Activated CD4-positive, alpha-beta T cell treated with anti-CD3 and anti-CD28 coated beads for 36 hours (primary cell): ENCODE measurements at regions not wholly inside any gene's neighbourhood (a gene's known extent, or its start where the extent isn't known, plus 50 kb on each side); places are given as distances from the start of the nearest gene placed in this dataset.
"Not testable (repeated sequence)": the region's sequence is repeated elsewhere in the genome, so short reads cannot be mapped to it uniquely, and the experiment has no call there.

Experiments
- ATAC-seq: fragments of 200-7000 bp; cut with Tn5 transposase; one replicate; pipeline ENCODE4 v1.10.0; 2021; ENCODE audit warnings: mild to moderate bottlenecking, moderate library complexity
- CTCF ChIA-PET: fragments of 350-600 bp; sonication (Branson Sonifier 250); formaldehyde crosslinking; loops from one replicate; lab custom pipeline; 2021; ENCODE audit warnings: antibody characterized with exemption; lab: Charles Lee
- POLR2A ChIA-PET: fragments of 350-600 bp; sonication (Branson Sonifier 250); formaldehyde crosslinking; loops from one replicate; lab custom pipeline; 2021; ENCODE audit warnings: antibody characterized with exemption, inconsistent platforms; lab: Charles Lee
- DNase-seq: peaks from one replicate; pipeline ENCODE4 v3.0.0-alpha.2; 2020
- H3K27ac Mint-ChIP-seq: one replicate; pipeline ENCODE4 v1.8.0; 2021; ENCODE audit warnings: mixed read lengths
- H3K27me3 Mint-ChIP-seq: one replicate; pipeline ENCODE4 v1.8.0; 2021; ENCODE audit warnings: mixed read lengths
- H3K36me3 Mint-ChIP-seq: one replicate; pipeline ENCODE4 v1.8.0; 2021; ENCODE audit warnings: low read depth, mixed read lengths
- H3K4me1 Mint-ChIP-seq: one replicate; pipeline ENCODE4 v1.8.0; 2021; ENCODE audit warnings: mixed read lengths
- H3K4me3 Mint-ChIP-seq: one replicate; pipeline ENCODE4 v1.8.0; 2021; ENCODE audit warnings: mild to moderate bottlenecking, moderate library complexity, mixed read lengths
- H3K9me3 Mint-ChIP-seq: one replicate; pipeline ENCODE4 v1.8.0; 2021; ENCODE audit warnings: low read depth, mixed read lengths
- intact Hi-C, 2 experiments: fragments of 100-400 bp; cut with DNase I in 1 of 2; cut with micrococcal nuclease in 1 of 2; formaldehyde crosslinking; loops; one replicate each; pipeline versions ENCODE4 v1.14.2 to v1.15.1; 2022 to 2024; cut with DNase I, micrococcal nuclease

- DNase-seq (no peak), ATAC-seq (no peak)
- Mint-ChIP-seq H3K4me3 (no peak overlapping the region), H3K27ac (no peak overlapping the region), H3K9me3 (peaks cover 4% of the 10 kb centered on the region), H3K36me3 (no peaks in the 10 kb centered on the region), H3K27me3 (no peaks in the 10 kb centered on the region), H3K4me1 (no peaks in the 10 kb centered on the region)
- ChIA-PET POLR2A (no interaction called here), CTCF (interaction anchor here (0.9 kb wide), 1 partner anchor 14 kb away, joined by 5 read pairs; no protein-coding TSS in a partner anchor)
- intact Hi-C loops: no loop called here
Observed at GRCh38 chr2:142515493-142515892, 362.0 kb upstream of the KYNU start.

DNA sequence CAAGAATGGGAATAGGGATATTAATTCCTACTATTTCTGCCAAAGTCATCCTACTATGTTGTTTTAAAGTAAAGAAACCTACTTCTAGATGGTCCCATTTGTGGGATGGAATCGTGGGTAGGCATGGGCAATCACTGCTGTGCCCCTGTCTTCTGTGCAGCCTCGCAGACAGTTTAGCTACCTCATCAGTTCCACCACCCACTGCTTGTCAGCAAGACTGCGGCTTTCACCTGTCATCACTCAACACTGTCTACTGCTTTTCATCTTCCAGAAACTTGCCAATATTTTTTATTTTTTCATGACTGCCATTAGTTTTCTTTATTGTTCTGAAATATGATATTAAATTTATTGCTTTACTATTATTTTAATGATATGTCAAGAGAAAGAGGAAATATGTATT is 368.1 kb upstream of the KYNU start:
- DNase-seq (no peak), ATAC-seq (no peak)
- intact Hi-C loops: no loop called here
- POLR2A ChIA-PET: no interaction called here
- H3K9me3 Mint-ChIP-seq: peaks cover 5% of the 10 kb centered on the region
- H3K27me3 Mint-ChIP-seq: no peaks in the 10 kb centered on the region
- no peaks in the 10 kb centered on the region for H3K4me1 Mint-ChIP-seq
- no peak overlapping the region for H3K27ac Mint-ChIP-seq
- CTCF ChIA-PET: no interaction called here
- H3K4me3 Mint-ChIP-seq: no peak overlapping the region
- H3K36me3 Mint-ChIP-seq: no peaks in the 10 kb centered on the region

GRCh38 chr2:142504754-142505153 is 372.7 kb upstream of the KYNU start:
- Mint-ChIP-seq H3K27me3 (no peaks in the 10 kb centered on the region), H3K36me3 (no peaks in the 10 kb centered on the region), H3K27ac (no peak overlapping the region), H3K9me3 (peaks cover 4% of the 10 kb centered on the region), H3K4me3 (no peak overlapping the region), H3K4me1 (no peaks in the 10 kb centered on the region)
- intact Hi-C loops: no loop called here
- POLR2A ChIA-PET: no interaction called here
- ATAC-seq (no peak), DNase-seq (no peak)
- CTCF ChIA-PET: interaction anchor here (0.8 kb wide), 1 partner anchor 44 kb away, joined by 3 read pairs; no protein-coding TSS in a partner anchor

- Mint-ChIP-seq H3K4me1 (no peaks in the 10 kb centered on the region), H3K36me3 (no peaks in the 10 kb centered on the region), H3K27me3 (no peaks in the 10 kb centered on the region), H3K4me3 (no peak overlapping the region), H3K27ac (no peak overlapping the region), H3K9me3 (peaks cover 4% of the 10 kb centered on the region)
- DNase-seq (no peak), ATAC-seq (no peak)
- POLR2A ChIA-PET: no interaction called here
- intact Hi-C loops: no loop called here
- CTCF ChIA-PET: no interaction called here
Observed at GRCh38 chr2:142502402-142502801, 371.6 kb upstream of the LRP1B start.

GRCh38 chr2:142495141-142495540 is 364.3 kb upstream of the LRP1B start:
- Mint-ChIP-seq H3K4me1 (no peaks in the 10 kb centered on the region), H3K36me3 (no peaks in the 10 kb centered on the region), H3K27ac (no peak overlapping the region), H3K4me3 (no peak overlapping the region), H3K9me3 (peaks cover under 1% of the 10 kb centered on the region), H3K27me3 (no peaks in the 10 kb centered on the region)
- ATAC-seq (no peak), DNase-seq (no peak)
- intact Hi-C loops: no loop called here
- CTCF ChIA-PET: no interaction called here
- POLR2A ChIA-PET: no interaction called here

- ATAC-seq, H3K27ac Mint-ChIP-seq, POLR2A ChIA-PET, DNase-seq, H3K4me1 Mint-ChIP-seq, intact Hi-C loops, H3K9me3 Mint-ChIP-seq, H3K36me3 Mint-ChIP-seq, H3K4me3 Mint-ChIP-seq, H3K27me3 Mint-ChIP-seq: not testable (repeated sequence)
- CTCF ChIA-PET: interaction anchor here (0.6 kb wide), 1 partner anchor 62 kb away, joined by 3 read pairs; no protein-coding TSS in a partner anchor
Observed at GRCh38 chr2:142489631-142490030, 358.8 kb upstream of the LRP1B start.

- no peak for ATAC-seq
- Mint-ChIP-seq H3K4me3 (no peak overlapping the region), H3K27me3 (no peaks in the 10 kb centered on the region), H3K9me3 (no peaks in the 10 kb centered on the region), H3K36me3 (no peaks in the 10 kb centered on the region), H3K27ac (no peak overlapping the region), H3K4me1 (no peaks in the 10 kb centered on the region)
- no peak for DNase-seq
- CTCF ChIA-PET: no interaction called here
- intact Hi-C loops: no loop called here
- POLR2A ChIA-PET: no interaction called here
Observed at GRCh38 chr2:142484111-142484510, 353.3 kb upstream of the LRP1B start.

DNA sequence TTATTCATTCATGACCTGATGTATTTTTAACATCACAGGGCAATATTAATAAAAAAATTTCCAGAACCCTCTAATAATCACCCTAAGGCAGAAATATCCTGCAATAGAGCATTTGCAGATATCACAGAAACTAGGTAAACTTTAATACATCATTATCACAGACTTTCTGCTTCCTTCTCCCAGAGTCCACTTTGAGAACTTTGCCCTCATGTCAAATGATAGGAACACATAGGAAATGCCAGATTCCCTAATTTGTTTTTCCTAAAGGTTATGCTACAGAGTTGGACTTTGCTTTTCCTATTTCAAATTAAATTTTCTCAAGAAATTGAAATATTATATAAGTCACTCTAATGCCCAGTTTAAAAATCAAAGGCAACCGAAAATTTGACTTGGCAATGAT is 352.8 kb upstream of the LRP1B start:
- no peaks in the 10 kb centered on the region for H3K27me3 Mint-ChIP-seq
- DNase-seq (no peak), ATAC-seq (no peak)
- H3K4me3 Mint-ChIP-seq: no peak overlapping the region
- H3K36me3 Mint-ChIP-seq: no peaks in the 10 kb centered on the region
- H3K27ac Mint-ChIP-seq: no peak overlapping the region
- no peaks in the 10 kb centered on the region for H3K9me3 Mint-ChIP-seq
- CTCF ChIA-PET: no interaction called here
- intact Hi-C loops: no loop called here
- POLR2A ChIA-PET: no interaction called here
- no peaks in the 10 kb centered on the region for H3K4me1 Mint-ChIP-seq

GRCh38 chr2:142478206-142478605 is 347.4 kb upstream of the LRP1B start:
- H3K27me3 Mint-ChIP-seq: no peaks in the 10 kb centered on the region
- H3K9me3 Mint-ChIP-seq: peaks cover 3% of the 10 kb centered on the region
- H3K4me1 Mint-ChIP-seq: no peaks in the 10 kb centered on the region
- DNase-seq (no peak), ATAC-seq (no peak)
- no peaks in the 10 kb centered on the region for H3K36me3 Mint-ChIP-seq
- ChIA-PET CTCF (no interaction called here), POLR2A (no interaction called here)
- no peak overlapping the region for H3K27ac Mint-ChIP-seq
- intact Hi-C loops: no loop called here
- no peak overlapping the region for H3K4me3 Mint-ChIP-seq

- no peaks in the 10 kb centered on the region for H3K36me3 Mint-ChIP-seq
- intact Hi-C loops: no loop called here
- ChIA-PET CTCF (no interaction called here), POLR2A (no interaction called here)
- no peak overlapping the region for H3K4me3 Mint-ChIP-seq
- H3K27ac Mint-ChIP-seq: no peak overlapping the region
- DNase-seq: no peak
- no peaks in the 10 kb centered on the region for H3K4me1 Mint-ChIP-seq
- ATAC-seq: no peak
- peaks cover 3% of the 10 kb centered on the region for H3K9me3 Mint-ChIP-seq
- H3K27me3 Mint-ChIP-seq: no peaks in the 10 kb centered on the region
Observed at GRCh38 chr2:142472382-142472781, 341.6 kb upstream of the LRP1B start.

- Mint-ChIP-seq H3K27ac (no peak overlapping the region), H3K4me1 (no peaks in the 10 kb centered on the region), H3K36me3 (no peaks in the 10 kb centered on the region), H3K9me3 (no peaks in the 10 kb centered on the region), H3K27me3 (no peaks in the 10 kb centered on the region), H3K4me3 (no peak overlapping the region)
- POLR2A ChIA-PET: no interaction called here
- DNase-seq (no peak), ATAC-seq (no peak)
- CTCF ChIA-PET: no interaction called here
- intact Hi-C loops: no loop called here
Observed at GRCh38 chr2:142467321-142467720, 336.5 kb upstream of the LRP1B start.

DNA sequence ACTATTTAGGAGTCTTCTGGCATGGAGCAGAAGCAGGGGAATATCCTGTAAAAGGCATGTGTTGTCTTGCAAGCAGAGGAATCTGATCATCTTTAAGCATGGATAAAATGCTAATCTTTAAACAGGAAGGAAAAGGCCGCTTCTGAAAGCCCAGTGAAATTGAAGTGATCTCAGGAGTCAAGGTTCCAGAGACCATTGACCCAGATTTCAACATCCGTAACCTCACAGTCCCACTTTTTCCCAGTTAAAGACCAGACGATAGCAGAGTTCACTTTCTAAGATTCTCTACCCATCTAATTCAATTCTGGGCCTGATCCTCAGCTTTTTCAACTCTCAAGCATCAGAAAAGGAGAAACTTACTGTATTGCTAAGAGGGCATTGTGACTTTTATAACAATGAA is 332.2 kb upstream of the LRP1B start:
- Mint-ChIP-seq H3K4me3 (no peak overlapping the region), H3K9me3 (no peaks in the 10 kb centered on the region), H3K27ac (no peak overlapping the region), H3K27me3 (no peaks in the 10 kb centered on the region), H3K36me3 (no peaks in the 10 kb centered on the region), H3K4me1 (no peaks in the 10 kb centered on the region)
- intact Hi-C loops: no loop called here
- ChIA-PET CTCF (no interaction called here), POLR2A (no interaction called here)
- ATAC-seq (no peak), DNase-seq (no peak)

- H3K36me3 Mint-ChIP-seq: no peaks in the 10 kb centered on the region
- H3K27ac Mint-ChIP-seq: no peak overlapping the region
- no peak for DNase-seq
- no peak for ATAC-seq
- no peaks in the 10 kb centered on the region for H3K4me1 Mint-ChIP-seq
- ChIA-PET CTCF (no interaction called here), POLR2A (no interaction called here)
- no peaks in the 10 kb centered on the region for H3K27me3 Mint-ChIP-seq
- intact Hi-C loops: no loop called here
- no peak overlapping the region for H3K4me3 Mint-ChIP-seq
- H3K9me3 Mint-ChIP-seq: no peaks in the 10 kb centered on the region
Observed at GRCh38 chr2:142462306-142462705, 331.5 kb upstream of the LRP1B start.
